Lung (tissue), 11 donors: ENCODE measurements at regions not wholly inside any gene's neighbourhood (a gene's known extent, or its start where the extent isn't known, plus 50 kb on each side); places are given as distances from the start of the nearest gene placed in this dataset.
"Not testable (repeated sequence)": the region's sequence is repeated elsewhere in the genome, so short reads cannot be mapped to it uniquely, and the experiment has no call there.

ENCODE experiments used
- ATAC-seq: fragments of 200-7000 bp; cut with Tn5 transposase; one replicate; pipeline ENCODE4 v1.9.1; 2020; ENCODE audit warnings: moderate number of reproducible peaks; ENCODE audit not compliant: insufficient read depth, low FRiP score
- DNase-seq, 3 donors: peaks; one replicate each; pipeline ENCODE4 v3.0.0-alpha.2; 2013 to 2017
- H3K27ac ChIP-seq, 2 donors: one replicate each; pipeline ENCODE4 v1.5.1; 2013; ENCODE audit warnings: mild to moderate bottlenecking in 2 of 2, moderate library complexity in 2 of 2, control low read depth in 1 of 2, inconsistent platforms in 1 of 2, low read depth in 1 of 2, low read length in 1 of 2
- H3K27me3 ChIP-seq, 3 donors: one replicate each; pipeline ENCODE4 v1.5.1; 2013; ENCODE audit warnings: low read length in 2 of 3; ENCODE audit not compliant: control insufficient read depth in 3 of 3, insufficient read depth in 3 of 3
- H3K36me3 ChIP-seq, 4 donors: one replicate each; pipeline ENCODE4 v1.5.1; 2013; ENCODE audit warnings: low read length in 4 of 4, mild to moderate bottlenecking in 1 of 4, moderate library complexity in 1 of 4; ENCODE audit not compliant: control insufficient read depth in 4 of 4, insufficient read depth in 4 of 4
- H3K4me1 ChIP-seq, 5 donors: one replicate each; pipeline ENCODE4 v1.5.1; 2013; ENCODE audit warnings: low read length in 5 of 5, mild to moderate bottlenecking in 2 of 5, moderate library complexity in 1 of 5; ENCODE audit not compliant: control insufficient read depth in 5 of 5, insufficient read depth in 5 of 5
- H3K4me3 ChIP-seq: one replicate; pipeline ENCODE4 v1.5.1; 2013; ENCODE audit warnings: mild to moderate bottlenecking, control low read depth, moderate library complexity
- H3K9ac ChIP-seq, 2 donors: one replicate each; pipeline ENCODE4 v1.5.1; 2013; ENCODE audit warnings: low read length in 2 of 2, control low read depth in 1 of 2; ENCODE audit not compliant: insufficient read depth in 1 of 2
- H3K9me3 ChIP-seq, 4 donors: one replicate each; pipeline ENCODE4 v1.5.1; 2013; ENCODE audit warnings: low read length in 3 of 4, mild to moderate bottlenecking in 1 of 4, moderate library complexity in 1 of 4; ENCODE audit not compliant: control insufficient read depth in 4 of 4, insufficient read depth in 3 of 4
- CTCF ChIP-seq: IDR thresholded peaks from 2 replicates; pipeline ENCODE4 v1.5.1; 2012; ENCODE audit warnings: mild to moderate bottlenecking; ENCODE audit errors: control extremely low read depth, extremely low read depth
- WGBS, 2 donors: extraction: QIAGEN DNeasy Blood & Tissue Kit; methylation state at CpG; one replicate each; pipeline ENCODE4 v1.1.7; 2013; 5-methylcytosine and 5-hydroxymethylcytosine counted together
- donor health status: control.
- donor health status: control.
- donor health status: Bipolar disorder and iron deficiency.
- donor health status: healthy.
- donor health status: DM: yes; HTN: yes; CAD: no.

GRCh38 chr22:25346859-25347751 is 127.7 kb downstream of the CRYBB2 start:
- Histone ChIP-seq H3K27ac (no peak overlapping the region), H3K4me1 (no peaks in the 10 kb centered on the region), H3K9ac (no peak overlapping the region), H3K36me3 (peaks cover 5 to 24% (median 16%) of the 10 kb centered on the region in 4 donors), H3K9me3 (peaks cover 0 to 3% (median 0%) of the 10 kb centered on the region in 4 donors), H3K27me3 (no peaks in the 10 kb centered on the region), H3K4me3 (no peak overlapping the region)
- TF ChIP-seq CTCF, result no peak
- ATAC-seq, result no peak
- DNase-seq, result no peak
- WGBS, 2 donors, result 94 to 97% methylated on average over 29 of the region's 29 CpGs

GRCh38 chr22:25347752-25348102 is 128.3 kb downstream of the CRYBB2 start:
- Histone ChIP-seq H3K27me3 (no peaks in the 10 kb centered on the region), H3K36me3 (peaks cover 5 to 28% (median 19%) of the 10 kb centered on the region in 4 donors), H3K9me3 (peaks cover 0 to 3% (median 0%) of the 10 kb centered on the region in 4 donors), H3K9ac (no peak overlapping the region), H3K27ac (no peak overlapping the region), H3K4me3 (no peak overlapping the region), H3K4me1 (no peaks in the 10 kb centered on the region)
- ATAC-seq, result no peak
- no peak for DNase-seq
- 54 to 87% methylated on average over 3 of the region's 3 CpGs for WGBS, 2 donors
- TF ChIP-seq CTCF, result no peak

GRCh38 chr22:25348391-25348790 is 129.0 kb downstream of the CRYBB2 start:
- peaks cover 0 to 3% (median 0%) of the 10 kb centered on the region in 4 donors for H3K9me3 ChIP-seq
- H3K27me3 ChIP-seq, result no peaks in the 10 kb centered on the region
- WGBS, 2 donors, result 80 to 92% methylated on average over 2 of the region's 2 CpGs
- ATAC-seq (no peak), DNase-seq (no peak)
- no peak overlapping the region for H3K27ac ChIP-seq
- no peak overlapping the region for H3K4me3 ChIP-seq
- H3K36me3 ChIP-seq, result peaks cover 5 to 29% (median 21%) of the 10 kb centered on the region in 4 donors
- H3K4me1 ChIP-seq, result no peaks in the 10 kb centered on the region
- TF ChIP-seq CTCF, result no peak
- H3K9ac ChIP-seq, result no peak overlapping the region

- not testable (repeated sequence) for H3K4me1 ChIP-seq, H3K9ac ChIP-seq, ATAC-seq, H3K4me3 ChIP-seq, H3K27ac ChIP-seq, H3K27me3 ChIP-seq, DNase-seq, H3K9me3 ChIP-seq
- 91 to 100% methylated on average over 4 to 5 of the region's 5 CpGs for WGBS, 2 donors
- peaks cover 5 to 34% (median 25%) of the 10 kb centered on the region in 4 donors for H3K36me3 ChIP-seq
These were observed 129.6 kb downstream of the CRYBB2 start for GRCh38 chr22:25348996-25349395.
